CD8-positive, alpha-beta memory T cell (primary cell): ENCODE measurements at regions not wholly inside any gene's neighbourhood (a gene's known extent, or its start where the extent isn't known, plus 50 kb on each side); places are given as distances from the start of the nearest gene placed in this dataset.

Experiments used
- CTCF ChIA-PET: fragments of 350-600 bp; sonication (Branson Sonifier 250); formaldehyde crosslinking; loops from one replicate; lab custom pipeline; 2021; ENCODE audit warnings: antibody characterized with exemption; lab: Charles Lee
- POLR2A ChIA-PET: fragments of 350-600 bp; sonication (Branson Sonifier 250); formaldehyde crosslinking; loops from one replicate; lab custom pipeline; 2021; ENCODE audit warnings: antibody characterized with exemption; lab: Charles Lee
- DNase-seq, 5 donors: peaks; one replicate each; pipeline versions ENCODE4 v3.0.0 to v3.0.0-alpha.2; 2020 to 2022; ENCODE audit warnings: mixed read lengths in 1 of 5
- H3K27ac ChIP-seq: one replicate; pipeline ENCODE4 v1.7.0; 2013; ENCODE audit warnings: low read depth, mild to moderate bottlenecking, low read length, moderate library complexity
- H3K27me3 ChIP-seq: 2 replicates; pipeline ENCODE4 v1.7.0; 2013; ENCODE audit warnings: low read length, mild to moderate bottlenecking; ENCODE audit not compliant: insufficient read depth, poor library complexity, severe bottlenecking
- H3K36me3 ChIP-seq: 2 replicates; pipeline ENCODE4 v1.7.0; 2013; ENCODE audit warnings: mild to moderate bottlenecking, low read length, moderate library complexity; ENCODE audit not compliant: insufficient read depth
- H3K4me1 ChIP-seq: 2 replicates; pipeline ENCODE4 v1.7.0; 2013; ENCODE audit warnings: mild to moderate bottlenecking, low read length, moderate library complexity; ENCODE audit not compliant: insufficient read depth
- H3K4me3 ChIP-seq: 2 replicates; pipeline ENCODE4 v1.7.0; 2013; ENCODE audit warnings: mild to moderate bottlenecking, low read length
- H3K9me3 ChIP-seq: 2 replicates; pipeline ENCODE4 v1.7.0; 2013; ENCODE audit warnings: mild to moderate bottlenecking, low read length
- H3K27ac Mint-ChIP-seq, 8 donors: one replicate each; pipeline ENCODE4 v1.8.0; 2020 to 2021; ENCODE audit warnings: mixed read lengths in 8 of 8, mild to moderate bottlenecking in 6 of 8, inconsistent platforms in 3 of 8, moderate library complexity in 3 of 8
- H3K27me3 Mint-ChIP-seq, 2 donors: one replicate each; pipeline ENCODE4 v1.8.0; 2020 to 2021; ENCODE audit warnings: mixed read lengths in 2 of 2, mild to moderate bottlenecking in 1 of 2, moderate library complexity in 1 of 2
- H3K36me3 Mint-ChIP-seq, 3 donors: one replicate each; pipeline ENCODE4 v1.8.0; 2020 to 2021; ENCODE audit warnings: mixed read lengths in 3 of 3, inconsistent platforms in 1 of 3, mild to moderate bottlenecking in 1 of 3
- H3K4me1 Mint-ChIP-seq, 3 donors: one replicate each; pipeline ENCODE4 v1.8.0; 2020 to 2021; ENCODE audit warnings: mixed read lengths in 3 of 3, inconsistent platforms in 1 of 3, mild to moderate bottlenecking in 1 of 3
- H3K4me3 Mint-ChIP-seq, 7 donors: one replicate each; pipeline ENCODE4 v1.8.0; 2020 to 2021; ENCODE audit warnings: mixed read lengths in 7 of 7, mild to moderate bottlenecking in 6 of 7, moderate library complexity in 4 of 7, inconsistent platforms in 2 of 7
- H3K9me3 Mint-ChIP-seq, 5 donors: one replicate each; pipeline ENCODE4 v1.8.0; 2020 to 2022; ENCODE audit warnings: mixed read lengths in 5 of 5, mild to moderate bottlenecking in 3 of 5, moderate library complexity in 2 of 5, inconsistent platforms in 1 of 5

GRCh38 chr10:130439766-130440165 is 303.6 kb downstream of the GLRX3 start:
- Histone ChIP-seq H3K9me3 (no peaks in the 10 kb centered on the region), H3K4me1 (no peaks in the 10 kb centered on the region), H3K27ac (no peak overlapping the region), H3K4me3 (no peak overlapping the region), H3K36me3 (no peaks in the 10 kb centered on the region), H3K27me3 (no peaks in the 10 kb centered on the region)
- H3K4me3 Mint-ChIP-seq = no peak overlapping the region
- POLR2A ChIA-PET = no interaction called here
- no peak for DNase-seq
- H3K27ac Mint-ChIP-seq = no peak overlapping the region
- H3K4me1 Mint-ChIP-seq = no peaks in the 10 kb centered on the region
- no peaks in the 10 kb centered on the region for H3K27me3 Mint-ChIP-seq
- CTCF ChIA-PET = no interaction called here
- no peaks in the 10 kb centered on the region for H3K36me3 Mint-ChIP-seq
- H3K9me3 Mint-ChIP-seq = peaks cover 0 to 18% (median 6%) of the 10 kb centered on the region in 5 donors

GRCh38 chr10:130440494-130440893 is 304.3 kb downstream of the GLRX3 start:
- POLR2A ChIA-PET = no interaction called here
- no peak overlapping the region for H3K4me3 Mint-ChIP-seq
- H3K9me3 Mint-ChIP-seq = peaks cover 0 to 18% (median 5%) of the 10 kb centered on the region in 5 donors
- Histone ChIP-seq H3K36me3 (no peaks in the 10 kb centered on the region), H3K27ac (no peak overlapping the region), H3K4me3 (no peak overlapping the region), H3K27me3 (no peaks in the 10 kb centered on the region), H3K4me1 (no peaks in the 10 kb centered on the region), H3K9me3 (no peaks in the 10 kb centered on the region)
- H3K36me3 Mint-ChIP-seq = no peaks in the 10 kb centered on the region
- CTCF ChIA-PET = no interaction called here
- no peaks in the 10 kb centered on the region for H3K27me3 Mint-ChIP-seq
- no peaks in the 10 kb centered on the region for H3K4me1 Mint-ChIP-seq
- no peak overlapping the region for H3K27ac Mint-ChIP-seq
- DNase-seq = no peak

GRCh38 chr10:130440971-130441370 is 304.8 kb downstream of the GLRX3 start:
- ChIA-PET POLR2A (no interaction called here), CTCF (no interaction called here)
- peaks cover 0 to 1% of the 10 kb centered on the region in 2 donors for H3K27me3 Mint-ChIP-seq
- no peaks in the 10 kb centered on the region for H3K36me3 Mint-ChIP-seq
- H3K36me3 ChIP-seq = no peaks in the 10 kb centered on the region
- no peak overlapping the region for H3K27ac ChIP-seq
- no peaks in the 10 kb centered on the region for H3K9me3 ChIP-seq
- no peak overlapping the region for H3K27ac Mint-ChIP-seq
- DNase-seq = no peak
- H3K4me3 ChIP-seq = no peak overlapping the region
- peaks cover 0 to 14% (median 4%) of the 10 kb centered on the region in 5 donors for H3K9me3 Mint-ChIP-seq
- no peaks in the 10 kb centered on the region for H3K4me1 Mint-ChIP-seq
- no peak overlapping the region for H3K4me3 Mint-ChIP-seq
- no peaks in the 10 kb centered on the region for H3K27me3 ChIP-seq
- H3K4me1 ChIP-seq = no peaks in the 10 kb centered on the region

GRCh38 chr10:130443066-130443465 is 306.9 kb downstream of the GLRX3 start:
- peaks cover 0 to 11% (median 3%) of the 10 kb centered on the region in 5 donors for H3K9me3 Mint-ChIP-seq
- H3K4me1 Mint-ChIP-seq = no peaks in the 10 kb centered on the region
- H3K27me3 Mint-ChIP-seq = peaks cover 0 to 1% of the 10 kb centered on the region in 2 donors
- no peak overlapping the region for H3K4me3 ChIP-seq
- no peak for DNase-seq
- no peaks in the 10 kb centered on the region for H3K9me3 ChIP-seq
- H3K27ac Mint-ChIP-seq = no peak overlapping the region
- H3K4me1 ChIP-seq = no peaks in the 10 kb centered on the region
- H3K36me3 ChIP-seq = no peaks in the 10 kb centered on the region
- ChIA-PET CTCF (no interaction called here), POLR2A (no interaction called here)
- no peak overlapping the region for H3K27ac ChIP-seq
- no peaks in the 10 kb centered on the region for H3K36me3 Mint-ChIP-seq
- H3K4me3 Mint-ChIP-seq = no peak overlapping the region
- H3K27me3 ChIP-seq = no peaks in the 10 kb centered on the region

- CTCF ChIA-PET = no interaction called here
- Histone ChIP-seq H3K4me3 (no peak overlapping the region), H3K36me3 (no peaks in the 10 kb centered on the region), H3K4me1 (no peaks in the 10 kb centered on the region), H3K27me3 (no peaks in the 10 kb centered on the region), H3K9me3 (no peaks in the 10 kb centered on the region), H3K27ac (no peak overlapping the region)
- no peak for DNase-seq
- peaks cover 0 to 2% of the 10 kb centered on the region in 2 donors for H3K27me3 Mint-ChIP-seq
- H3K9me3 Mint-ChIP-seq = peaks cover 0 to 8% (median 3%) of the 10 kb centered on the region in 5 donors
- no peak overlapping the region for H3K4me3 Mint-ChIP-seq
- no peaks in the 10 kb centered on the region for H3K36me3 Mint-ChIP-seq
- POLR2A ChIA-PET = no interaction called here
- no peaks in the 10 kb centered on the region for H3K4me1 Mint-ChIP-seq
- H3K27ac Mint-ChIP-seq = no peak overlapping the region
Measured at GRCh38 chr10:130453036-130453720, 317.0 kb downstream of the GLRX3 start.

GRCh38 chr10:130453721-130454542 is 317.7 kb downstream of the GLRX3 start:
- Histone ChIP-seq H3K9me3 (no peaks in the 10 kb centered on the region), H3K4me1 (no peaks in the 10 kb centered on the region), H3K27me3 (no peaks in the 10 kb centered on the region), H3K27ac (no peak overlapping the region), H3K4me3 (no peak overlapping the region), H3K36me3 (no peaks in the 10 kb centered on the region)
- peaks cover 0 to 8% (median 3%) of the 10 kb centered on the region in 5 donors for H3K9me3 Mint-ChIP-seq
- CTCF ChIA-PET = no interaction called here
- no peak overlapping the region for H3K4me3 Mint-ChIP-seq
- no peak overlapping the region for H3K27ac Mint-ChIP-seq
- no peak for DNase-seq
- POLR2A ChIA-PET = no interaction called here
- no peaks in the 10 kb centered on the region for H3K4me1 Mint-ChIP-seq
- no peaks in the 10 kb centered on the region for H3K36me3 Mint-ChIP-seq
- H3K27me3 Mint-ChIP-seq = peaks cover 0 to 4% of the 10 kb centered on the region in 2 donors

- DNase-seq = no peak
- H3K36me3 ChIP-seq = no peaks in the 10 kb centered on the region
- H3K27ac ChIP-seq = no peak overlapping the region
- Mint-ChIP-seq H3K36me3 (no peaks in the 10 kb centered on the region), H3K27ac (no peak overlapping the region), H3K4me3 (no peak overlapping the region), H3K4me1 (no peaks in the 10 kb centered on the region), H3K27me3 (peaks cover 0 to 4% of the 10 kb centered on the region in 2 donors), H3K9me3 (peaks cover 0 to 8% (median 3%) of the 10 kb centered on the region in 5 donors)
- no peaks in the 10 kb centered on the region for H3K4me1 ChIP-seq
- ChIA-PET CTCF (no interaction called here), POLR2A (no interaction called here)
- no peaks in the 10 kb centered on the region for H3K27me3 ChIP-seq
- no peak overlapping the region for H3K4me3 ChIP-seq
- no peaks in the 10 kb centered on the region for H3K9me3 ChIP-seq
Measured at GRCh38 chr10:130454543-130455000, 318.4 kb downstream of the GLRX3 start.

- H3K27me3 Mint-ChIP-seq = peaks cover 0 to 4% of the 10 kb centered on the region in 2 donors
- CTCF ChIA-PET = no interaction called here
- no peak overlapping the region for H3K4me3 Mint-ChIP-seq
- no peak for DNase-seq
- no peak overlapping the region for H3K27ac Mint-ChIP-seq
- Histone ChIP-seq H3K4me3 (no peak overlapping the region), H3K4me1 (no peaks in the 10 kb centered on the region), H3K36me3 (no peaks in the 10 kb centered on the region), H3K9me3 (no peaks in the 10 kb centered on the region), H3K27me3 (no peaks in the 10 kb centered on the region), H3K27ac (no peak overlapping the region)
- no peaks in the 10 kb centered on the region for H3K4me1 Mint-ChIP-seq
- POLR2A ChIA-PET = no interaction called here
- peaks cover 0 to 8% (median 3%) of the 10 kb centered on the region in 5 donors for H3K9me3 Mint-ChIP-seq
- H3K36me3 Mint-ChIP-seq = no peaks in the 10 kb centered on the region
Measured at GRCh38 chr10:130455111-130455695, 319.0 kb downstream of the GLRX3 start.
